ENCODE measurements at regions not wholly inside any gene's neighbourhood (a gene's known extent, or its start where the extent isn't known, plus 50 kb on each side); places are given as distances from the start of the nearest gene placed in this dataset.

GRCh38 chr20:16930656-16931055, 182.5 kb downstream of the OTOR start:
- POLR2A ChIA-PET = no interaction called here
- H3K27me3 ChIP-seq (ENCODE audit: control insufficient read depth in 2 of 2, insufficient read depth in 2 of 2, low read length in 2 of 2) = no peaks in the 10 kb centered on the region
- H3K4me3 ChIP-seq (replicated peaks in 1 of 3; ENCODE audit: insufficient read depth in 1 of 3, low read depth in 1 of 3, low read length in 3 of 3) = no peak overlapping the region
- CTCF ChIA-PET = no interaction called here
- no peaks in the 10 kb centered on the region for H3K9me1 ChIP-seq (replicated peaks; ENCODE audit: control insufficient read depth, extremely low read depth, insufficient read depth, low read length)
- intact Hi-C loops (cut with micrococcal nuclease) = no loop called here
- no peak overlapping the region for H3K27ac ChIP-seq (ENCODE audit: insufficient read depth, low read depth, low read length)
- TF ChIP-seq FOS (IDR thresholded peaks at IDR 0.05; ENCODE audit: borderline replicate concordance, insufficient read depth, low read length) = no peak
- no peak for TF ChIP-seq MYC (IDR thresholded peaks at IDR 0.05; ENCODE audit: low read depth, low read length)
- no peak for TF ChIP-seq GATA2 (IDR thresholded peaks at IDR 0.05; ENCODE audit: insufficient read depth, insufficient read length, low read depth, low read length)
- no peak for TF ChIP-seq JUN (IDR thresholded peaks at IDR 0.05; ENCODE audit: borderline replicate concordance, insufficient read depth, insufficient read length, low read depth)
- TF ChIP-seq EZH2 (IDR thresholded peaks at IDR 0.05; ENCODE audit: borderline replicate concordance, low read depth, low read length, severe bottlenecking) = no peak
- no peak for TF ChIP-seq POLR2A (IDR thresholded peaks at IDR 0.05; ENCODE audit: low read depth, low read length)
- no peak for TF ChIP-seq MAX (IDR thresholded peaks at IDR 0.05; ENCODE audit: insufficient read depth, insufficient read length)
- no peak for TF ChIP-seq CTCF (IDR thresholded peaks at IDR 0.05; ENCODE audit: extremely low read depth in 1 of 2, insufficient read depth in 1 of 2, low read depth in 1 of 2, low read length in 2 of 2)
- TF ChIP-seq POLR2AphosphoS5 (IDR thresholded peaks at IDR 0.05; ENCODE audit: insufficient read depth, low read depth, low read length) = no peak
- no peak for DNase-seq (ENCODE audit: low read depth, low spot score)
- dilution Hi-C loops (cut with MboI; ENCODE audit: extremely low pct_ligation_motif_present, low sequenced_read_pairs) = no loop called here
- H4K20me1 ChIP-seq (replicated peaks; ENCODE audit: control insufficient read depth, extremely low read depth, insufficient read depth, low read length) = no peaks in the 10 kb centered on the region
- H3K4me1 ChIP-seq (ENCODE audit: control insufficient read depth, extremely low read depth, insufficient read depth, low read length) = no peaks in the 10 kb centered on the region
- no peak overlapping the region for H3K4me2 ChIP-seq (ENCODE audit: insufficient read depth, low read length)
- peaks cover 4% of the 10 kb centered on the region for H3K9me3 ChIP-seq (replicated peaks; ENCODE audit: control insufficient read depth, insufficient read depth, low read length)
- no peak for FAIRE-seq
- no peaks in the 10 kb centered on the region for H3K79me2 ChIP-seq (ENCODE audit: control insufficient read depth, insufficient read depth, low read length)
- no peak overlapping the region for H2AFZ ChIP-seq (ENCODE audit: low read depth, low read length)
- no peak overlapping the region for H3K9ac ChIP-seq (replicated peaks; ENCODE audit: extremely low read depth, insufficient read depth, low read length)
- BruUV-seq (replicated peaks) = no TSS peak
- no peaks in the 10 kb centered on the region for H3K36me3 ChIP-seq (ENCODE audit: control insufficient read depth in 2 of 2, extremely low read depth in 1 of 2, insufficient read depth in 2 of 2, low read length in 2 of 2)
